ENCODE measurements at regions not wholly inside any gene's neighbourhood (a gene's known extent, or its start where the extent isn't known, plus 50 kb on each side); places are given as distances from the start of the nearest gene placed in this dataset.

GRCh38 chr20:43843096-43843964 lies 71.3 kb upstream of the TOX2 start:
- no peak for DNase-seq
- no peaks in the 10 kb centered on the region for H3K9me3 Mint-ChIP-seq
- H3K27me3 Mint-ChIP-seq (ENCODE audit: low read depth in 3 of 3) = peaks cover 7 to 15% (median 11%) of the 10 kb centered on the region in 3 donors
- H3K4me1 Mint-ChIP-seq = peaks cover 7 to 23% of the 10 kb centered on the region in 2 donors
- no peak overlapping the region for H3K27ac Mint-ChIP-seq
- no peak overlapping the region for H3K4me3 Mint-ChIP-seq
- no peaks in the 10 kb centered on the region for H3K36me3 Mint-ChIP-seq

GRCh38 chr20:43842126-43843020 lies 72.3 kb upstream of the TOX2 start:
- peaks cover 8 to 15% (median 10%) of the 10 kb centered on the region in 3 donors for H3K27me3 Mint-ChIP-seq (ENCODE audit: low read depth in 3 of 3)
- H3K4me1 Mint-ChIP-seq = peaks cover 17 to 31% of the 10 kb centered on the region in 2 donors
- H3K27ac Mint-ChIP-seq = no peak overlapping the region
- no peaks in the 10 kb centered on the region for H3K9me3 Mint-ChIP-seq
- H3K36me3 Mint-ChIP-seq = no peaks in the 10 kb centered on the region
- DNase-seq = no peak
- H3K4me3 Mint-ChIP-seq = no peak overlapping the region

- peak in 2 of 3 donors; percentile 12 to 30 for DNase-seq
- Mint-ChIP-seq H3K9me3 (no peaks in the 10 kb centered on the region), H3K27ac (no peak overlapping the region), H3K36me3 (no peaks in the 10 kb centered on the region), H3K27me3 (ENCODE audit: low read depth in 3 of 3) (peaks cover 9 to 13% (median 12%) of the 10 kb centered on the region in 3 donors), H3K4me3 (peak overlapping the region in 1 of 5 donors; percentile 6), H3K4me1 (peaks cover 19 to 32% of the 10 kb centered on the region in 2 donors)
These were observed 74.1 kb upstream of the TOX2 start for GRCh38 chr20:43840382-43841070.

- Mint-ChIP-seq H3K4me3 (no peak overlapping the region), H3K27me3 (ENCODE audit: low read depth in 3 of 3) (peaks cover 11 to 13% (median 11%) of the 10 kb centered on the region in 3 donors), H3K9me3 (no peaks in the 10 kb centered on the region), H3K27ac (no peak overlapping the region), H3K36me3 (peaks cover 0 to under 1% (median 0%) of the 10 kb centered on the region in 3 donors), H3K4me1 (peaks cover 19 to 27% of the 10 kb centered on the region in 2 donors)
- DNase-seq = no peak
These were observed 74.9 kb upstream of the TOX2 start for GRCh38 chr20:43839793-43840199.

- Mint-ChIP-seq H3K4me1 (peaks cover 19 to 27% of the 10 kb centered on the region in 2 donors), H3K4me3 (peak overlapping the region in 2 of 5 donors; percentile 8 to 53), H3K27me3 (ENCODE audit: low read depth in 3 of 3) (peaks cover 13 to 15% (median 14%) of the 10 kb centered on the region in 3 donors), H3K27ac (no peak overlapping the region), H3K9me3 (no peaks in the 10 kb centered on the region), H3K36me3 (peaks cover 0 to 5% (median 0%) of the 10 kb centered on the region in 3 donors)
- DNase-seq = peak in 2 of 3 donors; percentile 14 to 24
These were observed 76.0 kb upstream of the TOX2 start for GRCh38 chr20:43838703-43839060.

GRCh38 chr20:43837856-43838702 lies 76.6 kb upstream of the TOX2 start:
- no peaks in the 10 kb centered on the region for H3K9me3 Mint-ChIP-seq
- peaks cover 0 to 5% (median 0%) of the 10 kb centered on the region in 3 donors for H3K36me3 Mint-ChIP-seq
- DNase-seq = no peak
- no peak overlapping the region for H3K27ac Mint-ChIP-seq
- H3K4me1 Mint-ChIP-seq = peaks cover 19 to 27% of the 10 kb centered on the region in 2 donors
- H3K4me3 Mint-ChIP-seq = peak overlapping the region in 3 of 5 donors; percentile 6 to 53 (median 30)
- H3K27me3 Mint-ChIP-seq (ENCODE audit: low read depth in 3 of 3) = peaks cover 13 to 16% (median 15%) of the 10 kb centered on the region in 3 donors

GRCh38 chr20:43836790-43837189 lies 77.9 kb upstream of the TOX2 start:
- Mint-ChIP-seq H3K27me3 (ENCODE audit: low read depth in 3 of 3) (peaks cover 13 to 17% (median 15%) of the 10 kb centered on the region in 3 donors), H3K4me3 (no peak overlapping the region), H3K27ac (no peak overlapping the region), H3K9me3 (no peaks in the 10 kb centered on the region), H3K4me1 (peaks cover 19 to 27% of the 10 kb centered on the region in 2 donors), H3K36me3 (peaks cover 0 to 5% (median 0%) of the 10 kb centered on the region in 3 donors)
- DNase-seq = no peak

- H3K27me3 Mint-ChIP-seq (ENCODE audit: low read depth in 3 of 3) = peaks cover 10 to 15% (median 15%) of the 10 kb centered on the region in 3 donors
- H3K4me3 Mint-ChIP-seq = no peak overlapping the region
- H3K36me3 Mint-ChIP-seq = peaks cover 0 to 5% (median 0%) of the 10 kb centered on the region in 3 donors
- no peak for DNase-seq
- no peak overlapping the region for H3K27ac Mint-ChIP-seq
- peaks cover 19 to 27% of the 10 kb centered on the region in 2 donors for H3K4me1 Mint-ChIP-seq
- no peaks in the 10 kb centered on the region for H3K9me3 Mint-ChIP-seq
These were observed 78.6 kb upstream of the TOX2 start for GRCh38 chr20:43835944-43836508.

- Mint-ChIP-seq H3K4me3 (no peak overlapping the region), H3K36me3 (peaks cover 0 to 5% (median 0%) of the 10 kb centered on the region in 3 donors), H3K9me3 (no peaks in the 10 kb centered on the region), H3K27me3 (ENCODE audit: low read depth in 3 of 3) (peaks cover 7 to 21% (median 16%) of the 10 kb centered on the region in 3 donors), H3K4me1 (peaks cover 16 to 17% of the 10 kb centered on the region in 2 donors), H3K27ac (no peak overlapping the region)
- no peak for DNase-seq
These were observed 80.9 kb upstream of the TOX2 start for GRCh38 chr20:43833511-43834395.

- DNase-seq = no peak
- Mint-ChIP-seq H3K9me3 (no peaks in the 10 kb centered on the region), H3K4me3 (no peak overlapping the region), H3K36me3 (peaks cover 0 to 5% (median 0%) of the 10 kb centered on the region in 3 donors), H3K27me3 (ENCODE audit: low read depth in 3 of 3) (peaks cover 7 to 21% (median 16%) of the 10 kb centered on the region in 3 donors), H3K4me1 (peaks cover 9% of the 10 kb centered on the region in 2 donors), H3K27ac (no peak overlapping the region)
These were observed 81.7 kb upstream of the TOX2 start for GRCh38 chr20:43832961-43833360.

- no peaks in the 10 kb centered on the region for H3K9me3 Mint-ChIP-seq
- H3K27ac Mint-ChIP-seq = no peak overlapping the region
- no peak overlapping the region for H3K4me3 Mint-ChIP-seq
- H3K27me3 Mint-ChIP-seq (ENCODE audit: low read depth in 3 of 3) = peaks cover 9 to 16% (median 14%) of the 10 kb centered on the region in 3 donors
- H3K36me3 Mint-ChIP-seq = peaks cover 0 to 5% (median 0%) of the 10 kb centered on the region in 3 donors
- no peak for DNase-seq
- H3K4me1 Mint-ChIP-seq = peaks cover 2% of the 10 kb centered on the region in 2 donors
These were observed 82.4 kb upstream of the TOX2 start for GRCh38 chr20:43832096-43832816.
